GM12878 (cell line): ENCODE measurements at regions not wholly inside any gene's neighbourhood (a gene's known extent, or its start where the extent isn't known, plus 50 kb on each side); places are given as distances from the start of the nearest gene placed in this dataset.

ENCODE experiments used
- ATAC-seq: fragments of 200-7000 bp; cut with Tn5 transposase; 3 replicates; pipeline ENCODE4 v1.9.1; 2020; ENCODE audit warnings: mild to moderate bottlenecking, moderate library complexity
- BruUV-seq: library from RNA; stranded (reverse); fragments of 400-500 nt; replicated peaks from 2 replicates; lab custom pipeline; 2021; lab: Mats Ljungman, UMichigan
- CTCF ChIA-PET: fragments of 300-600 bp; sonication (Branson Sonifier 250); formaldehyde crosslinking; extraction: SDS; loops from one replicate; lab custom pipeline; 2021; ENCODE audit warnings: inconsistent platforms; lab: Yijun Ruan, JAX
- POLR2A ChIA-PET: fragments of 350-600 bp; formaldehyde crosslinking; extraction: SDS; loops from one replicate; lab custom pipeline; 2021; ENCODE audit warnings: inconsistent platforms; lab: Charles Lee
- RAD21 ChIA-PET: fragments of 300-600 bp; sonication (Branson Sonifier 250); formaldehyde crosslinking; loops from one replicate; lab custom pipeline; 2023; ENCODE audit warnings: antibody characterized with exemption; ENCODE audit not compliant: unreplicated experiment; lab: Charles Lee
- SMC1A ChIA-PET: fragments of 300-600 bp; sonication (Branson Sonifier 250); formaldehyde crosslinking; loops from one replicate; lab custom pipeline; 2023; ENCODE audit not compliant: unreplicated experiment, uncharacterized antibody; lab: Charles Lee
- DNase-seq: peaks from one replicate; pipeline ENCODE4 v3.0.0-alpha.2; 2011; ENCODE audit warnings: low read depth, low spot score
- FAIRE-seq: peaks from 3 replicates; lab custom pipeline; 2011; peaks lifted over from hg19 to GRCh38; lab: Jason Lieb, UNC
- H2AFZ ChIP-seq: 2 replicates; pipeline ENCODE4 v1.6.0; 2011; ENCODE audit warnings: low read depth, low read length, control low read depth; ENCODE audit not compliant: control insufficient read depth
- H3K27ac ChIP-seq: 2 replicates; pipeline ENCODE4 v1.5.1; 2011; ENCODE audit warnings: control low read depth; ENCODE audit not compliant: control insufficient read depth, insufficient read depth
- H3K27me3 ChIP-seq, 2 experiments: replicated peaks in 1 of 2; 2 replicates each; pipeline versions ENCODE4 v1.6.0 to v1.6.1; 2011; ENCODE audit warnings: low read length in 1 of 2; ENCODE audit not compliant: control insufficient read depth in 2 of 2, insufficient read depth in 2 of 2
- H3K36me3 ChIP-seq, 2 experiments: 2 replicates each; pipeline ENCODE4 v1.5.1; 2011; ENCODE audit warnings: low read length in 1 of 2; ENCODE audit not compliant: control insufficient read depth in 2 of 2, insufficient read depth in 2 of 2
- H3K4me1 ChIP-seq: 2 replicates; pipeline ENCODE4 v1.6.1; 2011; ENCODE audit warnings: mild to moderate bottlenecking, low read length, moderate library complexity, mixed read lengths; ENCODE audit not compliant: control insufficient read depth, insufficient read depth
- H3K4me2 ChIP-seq: 2 replicates; pipeline ENCODE4 v1.6.0; 2011; ENCODE audit warnings: control low read depth; ENCODE audit not compliant: control insufficient read depth, insufficient read depth
- H3K4me3 ChIP-seq: fragments of 200-600 bp; sonication (generic); 2 replicates; pipeline ENCODE4 v1.5.1; 2016
- H3K79me2 ChIP-seq: 2 replicates; pipeline ENCODE4 v1.6.0; 2011; ENCODE audit warnings: low read length; ENCODE audit not compliant: control insufficient read depth, insufficient read depth
- H3K9ac ChIP-seq: 2 replicates; pipeline ENCODE4 v1.8.0; 2011; ENCODE audit warnings: low read length, control low read depth, mixed read lengths; ENCODE audit not compliant: control insufficient read depth, insufficient read depth
- H3K9me3 ChIP-seq: replicated peaks from 3 replicates; pipeline ENCODE4 v1.5.1; 2011; ENCODE audit warnings: mild to moderate bottlenecking, low read length; ENCODE audit not compliant: control insufficient read depth, insufficient read depth
- H4K20me1 ChIP-seq: 2 replicates; pipeline ENCODE4 v1.6.0; 2011; ENCODE audit not compliant: control insufficient read depth, insufficient read depth
- CREM ChIP-seq: IDR thresholded peaks from 2 replicates; pipeline ENCODE4 v1.6.1; 2014; ENCODE audit warnings: antibody characterized with exemption, low read depth
- IRF5 ChIP-seq: fragments of 450-650 bp; IDR thresholded peaks from 2 replicates; pipeline ENCODE4 v1.6.1; 2017; ENCODE audit warnings: borderline replicate concordance
- KLF5 ChIP-seq: fragments of 450-650 bp; IDR thresholded peaks from 2 replicates; pipeline ENCODE4 v1.6.1; 2014; ENCODE audit warnings: mild to moderate bottlenecking; ENCODE audit not compliant: partially characterized antibody
- MAX ChIP-seq: IDR thresholded peaks from 2 replicates; pipeline ENCODE4 v1.6.1; 2012; ENCODE audit warnings: low read depth, low read length, improper control_type of control experiment
- NR2C1 ChIP-seq: fragments of 450-650 bp; IDR thresholded peaks from 2 replicates; pipeline ENCODE4 v1.6.1; 2017; ENCODE audit warnings: antibody characterized with exemption, mild to moderate bottlenecking, moderate library complexity
- WGBS: methylation state at CpG from one replicate; pipeline ENCODE4 v1.1.6; 2016; ENCODE audit warnings: low lambda C conversion rate; ENCODE audit not compliant: insufficient replicate concordance, insufficient coverage; ENCODE audit errors: missing lambda C conversion rate; 5-methylcytosine and 5-hydroxymethylcytosine counted together
- in situ Hi-C: fragments of 300-500 bp; cut with MboI; formaldehyde crosslinking; loops from 9 replicates; pipeline ENCODE4 v1.14.3; 2018; ENCODE audit warnings: mixed read lengths
- intact Hi-C: fragments of 100-400 bp; cut with micrococcal nuclease; formaldehyde crosslinking; loops from one replicate; pipeline ENCODE4 v1.14.2; 2022; ENCODE audit not compliant: unreplicated experiment

- Histone ChIP-seq H3K4me3 (no peak overlapping the region), H3K79me2 (no peaks in the 10 kb centered on the region), H3K4me1 (no peaks in the 10 kb centered on the region), H4K20me1 (no peaks in the 10 kb centered on the region), H3K9me3 (no peaks in the 10 kb centered on the region), H3K4me2 (no peak overlapping the region), H2AFZ (no peak overlapping the region), H3K27me3 (no peaks in the 10 kb centered on the region), H3K27ac (no peak overlapping the region), H3K36me3 (no peaks in the 10 kb centered on the region), H3K9ac (no peak overlapping the region)
- WGBS, result 29% methylated on average over 4 of the region's 4 CpGs
- ATAC-seq (no peak), DNase-seq (no peak), FAIRE-seq (no peak)
- intact Hi-C loops, result no loop called here
- ChIA-PET POLR2A (no interaction called here), RAD21 (no interaction called here), CTCF (no interaction called here), SMC1A (interaction anchor here (1.1 kb wide), 1 partner anchor 33 kb away, joined by 3 read pairs; no protein-coding TSS in a partner anchor)
- in situ Hi-C loops, result no loop called here
- TF ChIP-seq KLF5 (no peak), MAX (no peak), NR2C1 (no peak)
- no TSS peak for BruUV-seq
These were observed 67.6 kb upstream of the GRIN2B start for GRCh38 chr12:14048941-14049545.

GRCh38 chr12:14057895-14058294, 76.5 kb upstream of the GRIN2B start:
- SMC1A ChIA-PET, result interaction anchor here (1.2 kb wide), 1 partner anchor 110 kb away, joined by 3 read pairs; no protein-coding TSS in a partner anchor

More at GRCh38 chr12:14057895-14058294, 76.5 kb upstream of the GRIN2B start:
- Histone ChIP-seq H2AFZ (no peak overlapping the region), H3K4me2 (no peak overlapping the region), H3K4me3 (no peak overlapping the region), H3K9me3 (no peaks in the 10 kb centered on the region), H3K4me1 (no peaks in the 10 kb centered on the region), H3K79me2 (no peaks in the 10 kb centered on the region), H3K27me3 (no peaks in the 10 kb centered on the region), H3K9ac (no peak overlapping the region), H4K20me1 (no peaks in the 10 kb centered on the region), H3K36me3 (no peaks in the 10 kb centered on the region), H3K27ac (no peak overlapping the region)
- ATAC-seq (no peak), DNase-seq (no peak), FAIRE-seq (no peak)
- CTCF ChIA-PET, result interaction anchor here (0.6 kb wide), 1 partner anchor 78 kb away, joined by 3 read pairs; no protein-coding TSS in a partner anchor
- POLR2A ChIA-PET, result interaction anchor here (0.6 kb wide), 1 partner anchor 61 kb away, joined by 6 read pairs; no protein-coding TSS in a partner anchor
- no TSS peak for BruUV-seq
- 40% methylated on average over 7 of the region's 7 CpGs for WGBS
- in situ Hi-C loops, result no loop called here
- RAD21 ChIA-PET, result no interaction called here
- intact Hi-C loops, result no loop called here
- no peak for TF ChIP-seq CREM
- no peak for TF ChIP-seq IRF5
